Mucosa of gallbladder (tissue), 1 donor: ENCODE measurements at regions not wholly inside any gene's neighbourhood (a gene's known extent, or its start where the extent isn't known, plus 50 kb on each side); places are given as distances from the start of the nearest gene placed in this dataset.
A peak's percentile ranks its signal among the peaks of the same experiment; 100 is the strongest.
"Not testable (repeated sequence)": the region's sequence is repeated elsewhere in the genome, so short reads cannot be mapped to it uniquely, and the experiment has no call there.

Experiments used
- DNase-seq: peaks from one replicate; pipeline ENCODE4 v3.0.0-alpha.2; 2020; ENCODE audit warnings: low spot score
- donor health status: DM: no; HTN: no; CAD: no.

- no peak for DNase-seq
Observed at GRCh38 chrX:140447150-140447549, 57.7 kb downstream of the SOX3 start.

- DNase-seq: no peak
Observed at GRCh38 chrX:140440876-140441275, 64.0 kb downstream of the SOX3 start.

GRCh38 chrX:140439476-140439875 lies 65.4 kb downstream of the SOX3 start:
- no peak for DNase-seq

GRCh38 chrX:140434347-140434746 lies 70.5 kb downstream of the SOX3 start:
- no peak for DNase-seq

- no peak for DNase-seq
Observed at GRCh38 chrX:140433582-140433981, 71.3 kb downstream of the SOX3 start.

GRCh38 chrX:140432346-140433175 lies 72.3 kb downstream of the SOX3 start:
- peak; percentile 12 for DNase-seq

GRCh38 chrX:140431521-140431920 lies 73.3 kb downstream of the SOX3 start:
- no peak for DNase-seq

GRCh38 chrX:140425712-140426395 lies 79.0 kb downstream of the SOX3 start:
- no peak for DNase-seq

- DNase-seq: no peak
Observed at GRCh38 chrX:140422501-140422900, 82.4 kb downstream of the SOX3 start.

- not testable (repeated sequence) for DNase-seq
Observed at GRCh38 chrX:140402131-140402530, 102.7 kb downstream of the SOX3 start.

GRCh38 chrX:140396326-140396725 lies 108.5 kb downstream of the SOX3 start:
- DNase-seq: not testable (repeated sequence)

- no peak for DNase-seq
Observed at GRCh38 chrX:140393507-140393906, 111.4 kb downstream of the SOX3 start.

GRCh38 chrX:140391313-140391712 lies 113.6 kb downstream of the SOX3 start:
- no peak for DNase-seq

GRCh38 chrX:140389331-140389730 lies 115.5 kb downstream of the SOX3 start:
- DNase-seq: no peak

GRCh38 chrX:140362861-140363260 lies 142.0 kb downstream of the SOX3 start:
- DNase-seq: no peak

GRCh38 chrX:140360924-140361323 lies 143.9 kb downstream of the SOX3 start:
- DNase-seq: no peak

GRCh38 chrX:140360284-140360683 lies 144.6 kb downstream of the SOX3 start:
- DNase-seq: no peak

- no peak for DNase-seq
Observed at GRCh38 chrX:140355922-140356321, 148.9 kb downstream of the SOX3 start.

GRCh38 chrX:140355429-140355828 lies 149.4 kb downstream of the SOX3 start:
- no peak for DNase-seq

- no peak for DNase-seq
Observed at GRCh38 chrX:140354431-140355120, 150.3 kb downstream of the SOX3 start.

GRCh38 chrX:140346729-140347128 lies 158.1 kb downstream of the SOX3 start:
- no peak for DNase-seq

- DNase-seq: no peak
Observed at GRCh38 chrX:140343226-140343868, 161.5 kb downstream of the SOX3 start.
